Stimulated activated CD8-positive, alpha-beta memory T cell treated with anti-CD3 and anti-CD28 coated beads, Interleukin-7, amount 100 ng/mL, for 4 hours (primary cell): ENCODE measurements at regions not wholly inside any gene's neighbourhood (a gene's known extent, or its start where the extent isn't known, plus 50 kb on each side); places are given as distances from the start of the nearest gene placed in this dataset.

ENCODE experiments used
- DNase-seq, 2 donors: peaks; one replicate each; pipeline ENCODE4 v3.0.0-alpha.2; 2020; ENCODE audit warnings: low read depth in 2 of 2

GRCh38 chr5:107149243-107150005, 521.3 kb downstream of the EFNA5 start:
- no peak for DNase-seq

GRCh38 chr5:107147589-107147988, 523.1 kb downstream of the EFNA5 start:
- DNase-seq = no peak

DNA sequence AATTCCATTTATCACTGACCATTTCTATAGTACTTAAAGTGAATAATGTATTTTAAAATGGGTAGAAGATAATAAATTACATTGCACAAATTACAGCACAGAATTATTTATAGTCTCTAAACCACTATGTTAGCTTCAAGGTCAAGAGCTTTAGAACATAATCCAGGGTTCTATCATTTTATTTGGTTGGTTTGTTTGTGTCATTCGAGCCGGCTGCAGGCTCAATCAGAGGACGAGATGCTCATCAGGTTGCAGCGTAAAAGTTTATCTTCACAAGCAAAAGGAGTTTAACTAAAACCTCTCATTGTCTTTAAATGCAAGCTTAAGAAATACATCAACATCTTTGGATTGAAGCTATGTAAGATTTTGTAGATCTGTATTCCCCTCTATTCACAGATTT, 523.8 kb downstream of the EFNA5 start:
- no peak for DNase-seq

DNA sequence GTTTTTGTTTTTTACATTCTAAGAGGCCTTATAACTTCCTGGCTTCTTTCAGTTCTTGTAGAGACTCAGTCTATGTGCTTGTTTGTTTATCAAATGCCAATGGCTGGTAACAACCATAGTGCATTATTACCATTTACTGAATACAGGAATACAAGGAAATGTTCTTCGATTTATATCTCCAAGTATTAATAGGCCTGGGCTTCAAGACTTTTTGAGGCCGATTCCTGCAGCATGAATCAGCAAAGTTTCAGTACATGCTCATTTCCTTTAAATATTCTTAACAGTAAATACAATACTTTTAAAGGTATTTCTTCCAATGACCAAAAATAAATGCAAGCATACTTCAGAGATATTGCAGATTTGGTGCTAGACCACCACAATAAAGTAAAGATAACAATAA, 535.3 kb downstream of the EFNA5 start:
- DNase-seq = no peak

- no peak for DNase-seq
These were observed 535.8 kb downstream of the EFNA5 start for GRCh38 chr5:107134931-107135330.

GRCh38 chr5:107129051-107129450, 541.7 kb downstream of the EFNA5 start:
- DNase-seq = no peak

GRCh38 chr5:107127878-107128277, 542.9 kb downstream of the EFNA5 start:
- DNase-seq = no peak

DNA sequence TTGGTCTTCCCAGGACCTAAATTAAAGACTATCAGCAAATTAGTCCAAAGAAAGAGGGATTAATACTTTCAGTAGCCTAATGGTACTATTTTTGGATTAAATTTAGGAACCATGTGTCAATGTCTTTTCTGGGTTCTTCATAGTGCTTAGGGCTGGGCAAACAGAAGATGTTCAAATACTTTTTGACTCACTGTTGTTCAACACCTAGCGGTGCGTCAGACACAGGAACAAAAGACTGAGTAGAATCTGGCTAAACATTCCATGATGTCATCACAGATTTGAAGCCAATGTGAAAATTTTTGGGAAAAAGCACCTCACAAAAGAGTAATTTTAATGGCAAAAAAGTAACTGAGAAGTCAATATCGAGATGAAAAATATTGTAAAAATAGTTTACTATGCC, 544.4 kb downstream of the EFNA5 start:
- no peak for DNase-seq

DNA sequence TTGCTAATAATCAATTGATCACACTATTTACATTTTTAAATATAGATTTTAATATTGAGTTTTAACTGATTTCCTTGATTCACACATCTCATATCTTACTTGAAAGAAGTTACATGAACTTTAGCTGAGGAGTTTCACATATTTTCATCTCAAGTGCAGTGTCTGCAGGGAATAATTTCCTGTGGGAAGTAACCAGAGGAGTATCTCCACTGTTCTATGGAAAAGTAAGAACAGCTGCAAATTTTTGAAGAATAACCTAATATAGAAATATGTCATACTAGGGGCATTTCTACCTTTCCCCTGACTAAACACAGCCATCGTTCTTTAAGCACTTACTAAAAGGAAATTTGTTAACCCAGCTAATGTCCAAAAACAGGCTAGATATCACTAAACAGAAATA, 546.4 kb downstream of the EFNA5 start:
- no peak for DNase-seq

DNA sequence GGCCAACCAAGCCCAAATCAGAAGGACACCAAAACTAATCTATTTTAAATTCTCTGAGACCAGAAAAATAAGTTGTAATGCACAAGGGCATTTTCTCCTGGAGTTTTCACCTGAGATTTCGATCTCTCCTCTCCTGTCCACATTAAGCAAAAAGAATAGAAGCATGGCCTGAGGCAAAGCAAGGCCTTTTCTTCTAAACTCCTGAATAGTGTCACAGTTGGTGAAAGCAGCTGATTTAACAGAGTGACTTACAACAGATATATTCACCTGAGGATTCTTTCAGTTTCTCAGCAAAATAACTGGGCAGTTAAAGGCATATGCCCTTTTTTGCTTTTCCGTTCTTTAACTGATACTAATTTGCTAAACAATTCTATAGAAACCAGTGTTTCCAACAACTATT, 547.7 kb downstream of the EFNA5 start:
- DNase-seq = no peak

GRCh38 chr5:107121793-107122519, 548.8 kb downstream of the EFNA5 start:
- no peak for DNase-seq

DNA sequence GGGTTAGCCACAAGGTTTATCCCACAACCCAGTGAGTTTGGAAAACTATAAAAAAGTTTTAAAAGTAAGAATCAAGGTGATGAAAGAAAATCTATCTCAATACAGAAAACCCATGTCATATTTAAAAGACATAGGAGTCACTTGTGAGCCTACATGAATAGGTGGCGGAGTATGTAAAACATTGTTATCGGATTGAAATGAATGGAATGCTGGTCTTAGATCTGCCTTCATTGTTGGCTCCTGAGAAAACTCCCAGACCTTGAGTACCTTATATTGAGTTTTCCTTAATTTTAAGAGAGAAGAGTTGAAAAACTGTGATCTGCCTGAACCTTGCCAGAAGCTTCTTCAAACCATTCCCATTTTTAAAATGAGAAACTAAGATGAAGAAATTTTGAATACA, 551.1 kb downstream of the EFNA5 start:
- no peak for DNase-seq

DNA sequence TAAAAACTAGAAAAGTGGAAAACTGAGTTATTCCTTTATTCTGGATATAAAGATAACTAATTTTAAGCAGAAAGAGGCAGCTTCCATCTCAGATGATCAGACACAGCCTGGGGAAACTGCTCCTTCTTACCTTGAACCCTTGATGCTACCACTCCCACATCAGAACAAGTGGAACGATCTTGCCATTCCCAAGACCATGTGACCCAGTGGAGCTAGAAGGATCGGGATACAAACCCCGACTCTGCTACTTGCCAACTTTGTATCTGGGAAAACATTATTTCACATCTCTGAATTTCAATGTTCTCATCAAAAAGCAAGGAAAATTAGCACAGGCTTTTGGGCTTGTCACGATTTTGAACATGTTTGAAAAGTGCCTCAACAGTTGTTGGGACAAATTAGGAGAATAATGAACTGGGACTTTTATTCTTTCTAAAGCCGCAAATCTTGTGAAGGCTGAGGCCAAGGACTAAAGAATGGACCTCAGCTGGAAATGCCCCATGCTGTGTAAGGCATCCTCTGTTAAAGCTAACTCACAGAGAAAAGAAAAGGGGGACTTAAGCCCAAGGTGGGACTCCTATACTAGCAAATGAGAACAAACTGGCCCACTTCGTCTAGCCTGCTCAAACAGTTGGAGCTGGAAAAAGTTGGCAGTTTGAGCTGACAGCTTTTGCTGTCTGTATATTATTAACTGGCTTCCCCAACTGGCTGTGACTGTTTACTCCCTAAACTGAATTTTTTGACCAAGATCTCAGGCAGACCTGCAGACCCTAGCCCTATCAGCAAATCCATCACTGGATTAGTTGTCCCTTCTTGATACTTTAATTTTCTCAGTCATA, 552.3 kb downstream of the EFNA5 start:
- no peak for DNase-seq

GRCh38 chr5:107112216-107112615, 558.5 kb downstream of the EFNA5 start:
- DNase-seq = no peak

- no peak for DNase-seq
These were observed 566.4 kb downstream of the EFNA5 start for GRCh38 chr5:107104040-107104995.

- DNase-seq = no peak
These were observed 567.2 kb downstream of the EFNA5 start for GRCh38 chr5:107103522-107103921.

DNA sequence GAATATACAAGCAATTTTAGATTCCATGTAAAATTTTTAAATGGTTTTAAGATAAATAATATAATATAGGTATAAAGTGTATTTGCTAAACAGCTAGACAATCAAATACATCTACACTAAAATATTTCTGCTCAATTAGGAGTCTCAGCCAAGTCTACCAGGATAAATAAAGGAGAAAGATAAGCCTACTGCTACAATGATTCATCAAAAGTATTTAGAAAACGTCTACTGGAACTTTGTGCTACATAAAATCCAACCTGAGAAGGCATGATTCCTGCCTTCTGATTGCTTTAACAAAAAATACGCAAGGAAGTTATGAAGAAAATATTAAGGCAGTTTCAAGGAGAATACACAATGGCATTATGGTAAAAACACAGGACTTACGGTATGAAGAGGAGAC, 570.6 kb downstream of the EFNA5 start:
- no peak for DNase-seq

DNA sequence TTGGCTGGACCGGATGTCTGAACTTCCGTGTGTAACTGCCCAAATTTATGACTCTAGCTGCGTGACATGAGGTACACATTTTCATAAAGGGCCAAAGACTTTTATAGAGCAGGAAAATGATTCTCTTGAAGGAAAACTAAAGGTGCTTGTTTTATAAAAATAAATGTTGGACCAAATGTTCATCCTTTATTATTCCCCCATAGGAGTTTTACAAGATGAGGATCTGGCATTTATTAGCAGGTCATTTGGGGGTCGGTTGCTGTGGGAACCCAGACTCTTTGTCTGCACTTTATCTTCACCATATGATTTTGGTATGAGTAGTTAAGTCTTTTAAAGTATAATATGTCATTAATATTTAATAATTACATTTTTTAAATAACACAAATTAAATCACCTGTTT, 571.2 kb downstream of the EFNA5 start:
- DNase-seq = no peak

DNA sequence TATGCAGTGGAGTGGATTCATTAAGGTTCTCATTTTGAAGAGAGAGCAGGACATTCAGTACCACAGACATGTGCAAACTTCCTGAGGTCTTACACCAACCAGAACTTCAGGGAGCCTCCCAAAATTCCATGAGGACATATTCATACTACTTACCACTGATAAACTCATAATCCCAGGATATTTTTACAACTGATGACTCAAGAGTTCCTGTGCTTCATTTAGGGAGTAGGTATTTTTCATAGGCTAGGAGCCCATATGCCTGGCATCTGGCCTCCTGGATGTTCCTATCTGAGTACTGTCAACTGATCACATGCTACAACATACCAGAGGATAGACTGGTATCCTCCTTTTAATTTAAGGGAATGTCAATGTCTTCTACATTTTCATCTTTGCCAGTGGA, 578.0 kb downstream of the EFNA5 start:
- DNase-seq = no peak

GRCh38 chr5:107090506-107090905, 580.2 kb downstream of the EFNA5 start:
- no peak for DNase-seq

DNA sequence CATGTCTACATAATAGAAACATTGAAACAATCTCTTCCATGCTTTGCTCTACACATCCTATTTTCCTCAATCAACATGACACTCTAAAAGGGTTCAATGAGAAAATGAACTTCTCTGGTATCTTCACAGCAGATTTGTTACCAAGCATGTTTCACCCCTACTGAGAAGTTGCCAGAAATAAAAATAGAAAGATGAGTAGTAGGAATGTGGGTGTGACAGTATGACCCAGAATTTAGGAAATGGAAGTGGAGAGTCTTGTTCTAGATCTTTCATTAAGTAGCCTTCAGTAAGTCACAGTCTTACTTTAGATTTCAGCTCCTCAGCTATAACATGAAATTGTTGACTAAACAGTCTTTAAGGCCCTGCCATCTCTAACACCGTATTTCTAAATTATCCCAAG, 581.8 kb downstream of the EFNA5 start:
- no peak for DNase-seq
